ENCODE measurements at regions not wholly inside any gene's neighbourhood (a gene's known extent, or its start where the extent isn't known, plus 50 kb on each side); places are given as distances from the start of the nearest gene placed in this dataset.

DNA sequence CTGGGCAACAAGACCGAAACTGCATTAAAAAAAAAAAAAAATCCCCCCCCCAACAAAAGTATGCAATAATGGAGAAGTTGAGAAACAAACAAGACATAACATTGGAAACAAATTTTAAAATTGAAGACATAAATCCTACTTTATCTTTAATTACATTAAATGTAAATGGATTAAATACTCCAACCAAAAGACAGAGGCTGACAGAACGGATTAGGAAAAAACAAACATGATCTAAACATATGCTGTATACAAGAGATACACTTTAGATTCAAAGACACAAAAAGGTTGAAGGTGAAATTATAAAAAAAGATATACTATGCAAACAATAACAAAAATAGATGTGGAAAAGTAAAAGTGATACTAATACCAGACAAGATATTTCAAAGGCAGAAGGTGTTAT lies 350.8 kb upstream of the RGPD4 start:
- no peak overlapping the region for H3K56ac ChIP-seq (ENCODE audit: insufficient read length, low read depth, low read length)
- H3K4me3 Mint-ChIP-seq = no peak overlapping the region
- peaks cover 5 to 16% (median 9%) of the 10 kb centered on the region in 3 experiments for H3K36me3 Mint-ChIP-seq (ENCODE audit: insufficient read depth in 1 of 3, low read depth in 3 of 3)
- no peak for DNase-seq
- no peaks in the 10 kb centered on the region for H4K20me1 ChIP-seq (ENCODE audit: control insufficient read depth, insufficient read depth, insufficient read length)
- H3K27me3 Mint-ChIP-seq (ENCODE audit: low read depth) = no peaks in the 10 kb centered on the region
- H2AFZ ChIP-seq (ENCODE audit: low read length) = no peak overlapping the region
- H3K27ac Mint-ChIP-seq = no peak overlapping the region
- no peaks in the 10 kb centered on the region for H3K4me1 ChIP-seq (ENCODE audit: insufficient read depth, low read length)
- peaks cover 20 to 25% of the 10 kb centered on the region in 2 experiments for H3K9me3 Mint-ChIP-seq
- no peaks in the 10 kb centered on the region for H3K79me1 ChIP-seq (ENCODE audit: insufficient read depth, low read depth, low read length, poor library complexity, severe bottlenecking)
- no peak overlapping the region for H3K4ac ChIP-seq (ENCODE audit: low read depth, low read length)
- H4K5ac ChIP-seq (ENCODE audit: insufficient read length, low read depth, low read length) = no peak overlapping the region
- H2BK120ac ChIP-seq (ENCODE audit: low read depth, low read length, poor library complexity, severe bottlenecking) = no peak overlapping the region
- H3K14ac ChIP-seq (ENCODE audit: insufficient read depth, low read length) = no peak overlapping the region
- no peak overlapping the region for H2BK12ac ChIP-seq (ENCODE audit: insufficient read length, low read depth, low read length)
- 0 out of 4 replicates have a peak, but pooled peaks cover 0 to 3% of the 10 kb centered on the region in 2 experiments for H3K4me1 Mint-ChIP-seq
- whole genome bisulfite sequencing (ENCODE audit: extremely low coverage, insufficient read length, low lambda C conversion rate) = no CpG with 5 or more reads among the region's 2 CpGs
- H3K9me3 ChIP-seq (ENCODE audit: control insufficient read depth, low read depth, low read length) = no peaks in the 10 kb centered on the region
- no peak overlapping the region for H4K91ac ChIP-seq (ENCODE audit: insufficient read length, low read depth, low read length)
- H3K4me2 ChIP-seq (ENCODE audit: insufficient read depth, insufficient read length, low read length) = no peak overlapping the region
- H3T11ph ChIP-seq (ENCODE audit: low read length) = no peak overlapping the region
- H2BK5ac ChIP-seq (ENCODE audit: insufficient read length, low read length) = no peak overlapping the region
- H2BK20ac ChIP-seq (ENCODE audit: low read depth, low read length, poor library complexity, severe bottlenecking) = no peak overlapping the region
- TF ChIP-seq, protein P1, sequence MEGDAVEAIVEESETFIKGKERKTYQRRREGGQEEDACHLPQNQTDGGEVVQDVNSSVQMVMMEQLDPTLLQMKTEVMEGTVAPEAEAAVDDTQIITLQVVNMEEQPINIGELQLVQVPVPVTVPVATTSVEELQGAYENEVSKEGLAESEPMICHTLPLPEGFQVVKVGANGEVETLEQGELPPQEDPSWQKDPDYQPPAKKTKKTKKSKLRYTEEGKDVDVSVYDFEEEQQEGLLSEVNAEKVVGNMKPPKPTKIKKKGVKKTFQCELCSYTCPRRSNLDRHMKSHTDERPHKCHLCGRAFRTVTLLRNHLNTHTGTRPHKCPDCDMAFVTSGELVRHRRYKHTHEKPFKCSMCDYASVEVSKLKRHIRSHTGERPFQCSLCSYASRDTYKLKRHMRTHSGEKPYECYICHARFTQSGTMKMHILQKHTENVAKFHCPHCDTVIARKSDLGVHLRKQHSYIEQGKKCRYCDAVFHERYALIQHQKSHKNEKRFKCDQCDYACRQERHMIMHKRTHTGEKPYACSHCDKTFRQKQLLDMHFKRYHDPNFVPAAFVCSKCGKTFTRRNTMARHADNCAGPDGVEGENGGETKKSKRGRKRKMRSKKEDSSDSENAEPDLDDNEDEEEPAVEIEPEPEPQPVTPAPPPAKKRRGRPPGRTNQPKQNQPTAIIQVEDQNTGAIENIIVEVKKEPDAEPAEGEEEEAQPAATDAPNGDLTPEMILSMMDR (conservative IDR thresholded peaks at IDR 0.05) = no peak
- no peak overlapping the region for H3K23ac ChIP-seq (ENCODE audit: insufficient read length, low read depth, low read length)
- no peak overlapping the region for H4K8ac ChIP-seq (replicated peaks; ENCODE audit: insufficient read length, low read depth, low read length)
- H3K23me2 ChIP-seq (ENCODE audit: insufficient read length, low read depth, low read length, poor library complexity, severe bottlenecking) = no peaks in the 10 kb centered on the region
- H2AK5ac ChIP-seq (ENCODE audit: insufficient read length, low read length) = no peak overlapping the region
- H3K27ac ChIP-seq (ENCODE audit: insufficient read length, low read depth, low read length) = no peak overlapping the region
- no peak overlapping the region for H2BK15ac ChIP-seq (ENCODE audit: low read depth, low read length)
- H3K79me2 ChIP-seq (ENCODE audit: insufficient read depth, low read length) = no peaks in the 10 kb centered on the region
- H3K9ac ChIP-seq (ENCODE audit: extremely low read depth, insufficient read length, low read length) = no peak overlapping the region
- no peak overlapping the region for H3K18ac ChIP-seq (ENCODE audit: insufficient read length, low read depth, low read length)
- H3K27me3 ChIP-seq (ENCODE audit: insufficient read depth, low read length) = no peaks in the 10 kb centered on the region

All from H9 (cell line).